KOPT-K1 (cell line): ENCODE measurements at regions not wholly inside any gene's neighbourhood (a gene's known extent, or its start where the extent isn't known, plus 50 kb on each side); places are given as distances from the start of the nearest gene placed in this dataset.

Source experiments
- H3K27ac ChIP-seq: fragments of 200-600 bp; sonication (generic); 2 replicates; pipeline ENCODE4 v1.5.1; 2016; ENCODE audit warnings: antibody characterized with exemption, mild to moderate bottlenecking, low read depth, low read length; ENCODE audit not compliant: poor library complexity, severe bottlenecking
- H3K36me3 ChIP-seq: fragments of 200-600 bp; sonication (generic); 2 replicates; pipeline ENCODE4 v1.5.1; 2017; ENCODE audit warnings: antibody characterized with exemption, mild to moderate bottlenecking, low read length, moderate library complexity; ENCODE audit not compliant: insufficient read depth
- H3K9me3 ChIP-seq: fragments of 200-600 bp; sonication (generic); 2 replicates; pipeline ENCODE4 v1.5.1; 2017; ENCODE audit warnings: antibody characterized with exemption, low read length, mild to moderate bottlenecking; ENCODE audit not compliant: insufficient read depth, poor library complexity, severe bottlenecking

GRCh38 chr11:39120890-39121289, 2338.6 kb downstream of the LRRC4C start:
- Histone ChIP-seq H3K27ac (no peak overlapping the region), H3K9me3 (no peaks in the 10 kb centered on the region), H3K36me3 (no peaks in the 10 kb centered on the region)

- Histone ChIP-seq H3K9me3 (no peaks in the 10 kb centered on the region), H3K36me3 (no peaks in the 10 kb centered on the region), H3K27ac (no peak overlapping the region)
These were observed 2345.8 kb downstream of the LRRC4C start for GRCh38 chr11:39113606-39114005.

- H3K9me3 ChIP-seq: peaks cover 5% of the 10 kb centered on the region
- no peaks in the 10 kb centered on the region for H3K36me3 ChIP-seq
- no peak overlapping the region for H3K27ac ChIP-seq
These were observed 2357.2 kb downstream of the LRRC4C start for GRCh38 chr11:39102236-39102635.

GRCh38 chr11:39078465-39078864, 2381.0 kb downstream of the LRRC4C start:
- H3K36me3 ChIP-seq: no peaks in the 10 kb centered on the region
- no peaks in the 10 kb centered on the region for H3K9me3 ChIP-seq
- H3K27ac ChIP-seq: no peak overlapping the region

GRCh38 chr11:39037611-39038010, 2421.8 kb downstream of the LRRC4C start:
- no peak overlapping the region for H3K27ac ChIP-seq
- H3K36me3 ChIP-seq: no peaks in the 10 kb centered on the region
- no peaks in the 10 kb centered on the region for H3K9me3 ChIP-seq

- Histone ChIP-seq H3K27ac (no peak overlapping the region), H3K36me3 (no peaks in the 10 kb centered on the region), H3K9me3 (no peaks in the 10 kb centered on the region)
These were observed 2423.4 kb downstream of the LRRC4C start for GRCh38 chr11:39036021-39036420.

- H3K27ac ChIP-seq: no peak overlapping the region
- no peaks in the 10 kb centered on the region for H3K9me3 ChIP-seq
These were observed 2423.5 kb upstream of the RAG2 start for GRCh38 chr11:39021539-39021938.

GRCh38 chr11:39011797-39012196, 2413.8 kb upstream of the RAG2 start:
- H3K36me3 ChIP-seq: no peaks in the 10 kb centered on the region
- H3K9me3 ChIP-seq: no peaks in the 10 kb centered on the region
- no peak overlapping the region for H3K27ac ChIP-seq

More at GRCh38 chr11:39021539-39021938, 2423.5 kb upstream of the RAG2 start:
- no peaks in the 10 kb centered on the region for H3K36me3 ChIP-seq

- H3K9me3 ChIP-seq: no peaks in the 10 kb centered on the region
- no peak overlapping the region for H3K27ac ChIP-seq
- H3K36me3 ChIP-seq: no peaks in the 10 kb centered on the region
These were observed 2392.8 kb upstream of the RAG2 start for GRCh38 chr11:38990841-38991240.

- Histone ChIP-seq H3K27ac (no peak overlapping the region), H3K9me3 (no peaks in the 10 kb centered on the region), H3K36me3 (no peaks in the 10 kb centered on the region)
These were observed 2392.1 kb upstream of the RAG2 start for GRCh38 chr11:38990139-38990538.

GRCh38 chr11:38988908-38989307, 2390.9 kb upstream of the RAG2 start:
- Histone ChIP-seq H3K9me3 (no peaks in the 10 kb centered on the region), H3K27ac (no peak overlapping the region), H3K36me3 (no peaks in the 10 kb centered on the region)

- H3K36me3 ChIP-seq: no peaks in the 10 kb centered on the region
- no peak overlapping the region for H3K27ac ChIP-seq
- H3K9me3 ChIP-seq: no peaks in the 10 kb centered on the region
These were observed 2374.2 kb upstream of the RAG2 start for GRCh38 chr11:38972220-38972619.

GRCh38 chr11:38971141-38971540, 2373.1 kb upstream of the RAG2 start:
- Histone ChIP-seq H3K9me3 (no peaks in the 10 kb centered on the region), H3K36me3 (no peaks in the 10 kb centered on the region), H3K27ac (no peak overlapping the region)

GRCh38 chr11:38968951-38969350, 2370.9 kb upstream of the RAG2 start:
- no peak overlapping the region for H3K27ac ChIP-seq
- no peaks in the 10 kb centered on the region for H3K36me3 ChIP-seq
- H3K9me3 ChIP-seq: no peaks in the 10 kb centered on the region

- no peaks in the 10 kb centered on the region for H3K36me3 ChIP-seq
- H3K9me3 ChIP-seq: no peaks in the 10 kb centered on the region
- no peak overlapping the region for H3K27ac ChIP-seq
These were observed 2354.7 kb upstream of the RAG2 start for GRCh38 chr11:38952698-38953097.

- H3K27ac ChIP-seq: no peak overlapping the region
- no peaks in the 10 kb centered on the region for H3K36me3 ChIP-seq
- no peaks in the 10 kb centered on the region for H3K9me3 ChIP-seq
These were observed 2352.8 kb upstream of the RAG2 start for GRCh38 chr11:38950867-38951266.

GRCh38 chr11:38948392-38948791, 2350.4 kb upstream of the RAG2 start:
- H3K27ac ChIP-seq: no peak overlapping the region
- no peaks in the 10 kb centered on the region for H3K9me3 ChIP-seq
- H3K36me3 ChIP-seq: no peaks in the 10 kb centered on the region
